ENCODE measurements at regions not wholly inside any gene's neighbourhood (a gene's known extent, or its start where the extent isn't known, plus 50 kb on each side); places are given as distances from the start of the nearest gene placed in this dataset.

GRCh38 chr15:95684693-95685115 is 645.8 kb upstream of the NR2F2 start:
- H3K36me3 ChIP-seq (ENCODE audit: insufficient read depth, low read length) = no peaks in the 10 kb centered on the region
- no peaks in the 10 kb centered on the region for H3K4me1 ChIP-seq (ENCODE audit: insufficient read depth, low read length, severe bottlenecking)
- no peaks in the 10 kb centered on the region for H3K79me2 ChIP-seq (ENCODE audit: insufficient read depth, low read length)
- no peak overlapping the region for H3K9ac ChIP-seq (ENCODE audit: low read length)
- H3K4me3 ChIP-seq (ENCODE audit: low read depth, low read length, poor library complexity, severe bottlenecking) = no peak overlapping the region
- H3K9me3 ChIP-seq (ENCODE audit: low read length) = no peaks in the 10 kb centered on the region
- TF ChIP-seq EZH2 (IDR thresholded peaks at IDR 0.05; ENCODE audit: borderline replicate concordance, low read length) = no peak
- TF ChIP-seq, protein P1, sequence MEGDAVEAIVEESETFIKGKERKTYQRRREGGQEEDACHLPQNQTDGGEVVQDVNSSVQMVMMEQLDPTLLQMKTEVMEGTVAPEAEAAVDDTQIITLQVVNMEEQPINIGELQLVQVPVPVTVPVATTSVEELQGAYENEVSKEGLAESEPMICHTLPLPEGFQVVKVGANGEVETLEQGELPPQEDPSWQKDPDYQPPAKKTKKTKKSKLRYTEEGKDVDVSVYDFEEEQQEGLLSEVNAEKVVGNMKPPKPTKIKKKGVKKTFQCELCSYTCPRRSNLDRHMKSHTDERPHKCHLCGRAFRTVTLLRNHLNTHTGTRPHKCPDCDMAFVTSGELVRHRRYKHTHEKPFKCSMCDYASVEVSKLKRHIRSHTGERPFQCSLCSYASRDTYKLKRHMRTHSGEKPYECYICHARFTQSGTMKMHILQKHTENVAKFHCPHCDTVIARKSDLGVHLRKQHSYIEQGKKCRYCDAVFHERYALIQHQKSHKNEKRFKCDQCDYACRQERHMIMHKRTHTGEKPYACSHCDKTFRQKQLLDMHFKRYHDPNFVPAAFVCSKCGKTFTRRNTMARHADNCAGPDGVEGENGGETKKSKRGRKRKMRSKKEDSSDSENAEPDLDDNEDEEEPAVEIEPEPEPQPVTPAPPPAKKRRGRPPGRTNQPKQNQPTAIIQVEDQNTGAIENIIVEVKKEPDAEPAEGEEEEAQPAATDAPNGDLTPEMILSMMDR (IDR thresholded peaks at IDR 0.05; ENCODE audit: low read length) = no peak
- H4K20me1 ChIP-seq (ENCODE audit: insufficient read depth, low read length) = no peaks in the 10 kb centered on the region
- no peak overlapping the region for H3K27ac ChIP-seq (ENCODE audit: low read depth, low read length, poor library complexity, severe bottlenecking)
- no peaks in the 10 kb centered on the region for H3K9me2 ChIP-seq (ENCODE audit: low read depth, low read length)
- no peaks in the 10 kb centered on the region for H3K27me3 ChIP-seq (ENCODE audit: insufficient read depth, low read length)
- no peak overlapping the region for H3K4me2 ChIP-seq (ENCODE audit: low read length)
- no peak overlapping the region for H2AFZ ChIP-seq (ENCODE audit: low read length)
- no peaks in the 10 kb centered on the region for H3F3A ChIP-seq (ENCODE audit: insufficient read depth, low read length)

GRCh38 chr15:95687061-95687460 is 643.4 kb upstream of the NR2F2 start:
- no peak overlapping the region for H3K27ac ChIP-seq (ENCODE audit: low read depth, low read length, poor library complexity, severe bottlenecking)
- no peak for TF ChIP-seq EZH2 (IDR thresholded peaks at IDR 0.05; ENCODE audit: borderline replicate concordance, low read length)
- TF ChIP-seq, protein P1 (IDR thresholded peaks at IDR 0.05; ENCODE audit: low read length) = no peak
- H3K4me3 ChIP-seq (ENCODE audit: low read depth, low read length, poor library complexity, severe bottlenecking) = no peak overlapping the region
- H3K9ac ChIP-seq (ENCODE audit: low read length) = no peak overlapping the region
- no peaks in the 10 kb centered on the region for H3K4me1 ChIP-seq (ENCODE audit: insufficient read depth, low read length, severe bottlenecking)
- H3K9me2 ChIP-seq (ENCODE audit: low read depth, low read length) = no peaks in the 10 kb centered on the region
- no peak overlapping the region for H2AFZ ChIP-seq (ENCODE audit: low read length)
- H3K4me2 ChIP-seq (ENCODE audit: low read length) = no peak overlapping the region
- no peaks in the 10 kb centered on the region for H3F3A ChIP-seq (ENCODE audit: insufficient read depth, low read length)
- no peaks in the 10 kb centered on the region for H3K27me3 ChIP-seq (ENCODE audit: insufficient read depth, low read length)
- no peaks in the 10 kb centered on the region for H4K20me1 ChIP-seq (ENCODE audit: insufficient read depth, low read length)
- no peaks in the 10 kb centered on the region for H3K79me2 ChIP-seq (ENCODE audit: insufficient read depth, low read length)
- H3K9me3 ChIP-seq (ENCODE audit: low read length) = no peaks in the 10 kb centered on the region
- no peaks in the 10 kb centered on the region for H3K36me3 ChIP-seq (ENCODE audit: insufficient read depth, low read length)

- Histone ChIP-seq H3K4me3 (ENCODE audit: low read depth, low read length, poor library complexity, severe bottlenecking) (no peak overlapping the region), H3K9me3 (ENCODE audit: low read length) (no peaks in the 10 kb centered on the region), H3K9ac (ENCODE audit: low read length) (no peak overlapping the region), H3K4me1 (ENCODE audit: insufficient read depth, low read length, severe bottlenecking) (no peaks in the 10 kb centered on the region), H3K27me3 (ENCODE audit: insufficient read depth, low read length) (no peaks in the 10 kb centered on the region), H4K20me1 (ENCODE audit: insufficient read depth, low read length) (no peaks in the 10 kb centered on the region), H3F3A (ENCODE audit: insufficient read depth, low read length) (no peaks in the 10 kb centered on the region), H3K27ac (ENCODE audit: low read depth, low read length, poor library complexity, severe bottlenecking) (no peak overlapping the region), H3K9me2 (ENCODE audit: low read depth, low read length) (no peaks in the 10 kb centered on the region), H3K79me2 (ENCODE audit: insufficient read depth, low read length) (no peaks in the 10 kb centered on the region), H3K4me2 (ENCODE audit: low read length) (no peak overlapping the region), H2AFZ (ENCODE audit: low read length) (no peak overlapping the region), H3K36me3 (ENCODE audit: insufficient read depth, low read length) (no peaks in the 10 kb centered on the region)
- no peak for TF ChIP-seq EZH2 (IDR thresholded peaks at IDR 0.05; ENCODE audit: borderline replicate concordance, low read length)
- TF ChIP-seq, protein P1 (IDR thresholded peaks at IDR 0.05; ENCODE audit: low read length) = no peak
Measured at GRCh38 chr15:95687686-95688085, 642.8 kb upstream of the NR2F2 start.
